ENCODE measurements at regions not wholly inside any gene's neighbourhood (a gene's known extent, or its start where the extent isn't known, plus 50 kb on each side); places are given as distances from the start of the nearest gene placed in this dataset.

DNA sequence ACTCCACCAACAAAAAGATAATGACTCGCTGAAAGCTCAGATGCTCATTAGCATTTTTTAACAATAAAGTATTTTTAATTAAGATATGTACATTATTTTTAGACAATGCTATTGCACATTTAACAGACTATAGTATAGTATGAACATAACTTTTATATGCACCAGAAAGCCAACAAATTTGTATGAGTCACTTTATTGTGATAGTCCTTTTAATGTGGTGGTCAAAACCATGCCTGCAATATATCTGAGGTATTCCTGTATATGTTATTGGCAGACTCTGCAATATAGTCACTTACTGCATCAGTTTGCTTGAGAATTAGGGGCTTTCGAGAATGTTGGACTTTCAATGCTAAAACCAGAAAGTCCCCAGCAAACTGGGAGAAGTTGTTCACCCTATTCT lies 51.7 kb upstream of the CCDC196 start:
- Mint-ChIP-seq H3K27ac (ENCODE audit: low read depth, unreplicated experiment) (no peak overlapping the region), H3K4me3 (ENCODE audit: unreplicated experiment) (no peak overlapping the region), H3K4me1 (ENCODE audit: insufficient read depth, unreplicated experiment) (no peaks in the 10 kb centered on the region), H3K36me3 (ENCODE audit: insufficient read depth, unreplicated experiment) (peaks cover 5% of the 10 kb centered on the region), H3K9me3 (ENCODE audit: unreplicated experiment) (peaks cover 8% of the 10 kb centered on the region), H3K27me3 (ENCODE audit: insufficient read depth, unreplicated experiment) (no peaks in the 10 kb centered on the region)
- CTCF ChIA-PET = interaction anchor here (0.6 kb wide), 1 partner anchor 851 kb away, joined by 3 read pairs; no protein-coding TSS in a partner anchor
- BruUV-seq (replicated peaks) = no TSS peak
- no peak for DNase-seq (ENCODE audit: unreplicated experiment)
- TF ChIP-seq, protein P1, sequence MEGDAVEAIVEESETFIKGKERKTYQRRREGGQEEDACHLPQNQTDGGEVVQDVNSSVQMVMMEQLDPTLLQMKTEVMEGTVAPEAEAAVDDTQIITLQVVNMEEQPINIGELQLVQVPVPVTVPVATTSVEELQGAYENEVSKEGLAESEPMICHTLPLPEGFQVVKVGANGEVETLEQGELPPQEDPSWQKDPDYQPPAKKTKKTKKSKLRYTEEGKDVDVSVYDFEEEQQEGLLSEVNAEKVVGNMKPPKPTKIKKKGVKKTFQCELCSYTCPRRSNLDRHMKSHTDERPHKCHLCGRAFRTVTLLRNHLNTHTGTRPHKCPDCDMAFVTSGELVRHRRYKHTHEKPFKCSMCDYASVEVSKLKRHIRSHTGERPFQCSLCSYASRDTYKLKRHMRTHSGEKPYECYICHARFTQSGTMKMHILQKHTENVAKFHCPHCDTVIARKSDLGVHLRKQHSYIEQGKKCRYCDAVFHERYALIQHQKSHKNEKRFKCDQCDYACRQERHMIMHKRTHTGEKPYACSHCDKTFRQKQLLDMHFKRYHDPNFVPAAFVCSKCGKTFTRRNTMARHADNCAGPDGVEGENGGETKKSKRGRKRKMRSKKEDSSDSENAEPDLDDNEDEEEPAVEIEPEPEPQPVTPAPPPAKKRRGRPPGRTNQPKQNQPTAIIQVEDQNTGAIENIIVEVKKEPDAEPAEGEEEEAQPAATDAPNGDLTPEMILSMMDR (IDR thresholded peaks at IDR 0.05; ENCODE audit: unreplicated experiment) = no peak
- intact Hi-C loops (cut with micrococcal nuclease) = no loop called here
- POLR2A ChIA-PET = interaction anchor here (0.6 kb wide), 1 partner anchor 1257 kb away, joined by 3 read pairs; no protein-coding TSS in a partner anchor

DNA sequence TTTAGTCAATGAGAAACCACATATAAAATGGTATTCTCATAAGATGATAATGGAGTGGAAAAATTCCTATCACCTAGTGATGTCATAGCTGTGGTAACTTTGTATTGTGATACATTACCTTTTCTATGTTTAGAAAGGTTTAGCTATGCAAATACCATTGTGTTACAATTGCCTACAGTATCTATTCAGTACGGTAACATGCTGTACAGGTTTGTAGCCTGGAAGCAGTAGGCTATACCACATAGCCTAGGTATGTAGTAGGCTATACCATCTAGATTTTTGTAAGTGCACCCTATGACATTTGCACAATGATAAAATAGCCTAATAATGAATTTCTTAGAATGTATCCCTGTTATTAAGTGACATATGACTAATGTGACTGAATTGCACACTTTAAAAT lies 50.5 kb upstream of the CCDC196 start:
- TF ChIP-seq, protein P1 (IDR thresholded peaks at IDR 0.05; ENCODE audit: unreplicated experiment) = no peak
- ChIA-PET POLR2A (no interaction called here), CTCF (no interaction called here)

More for the DNA sequence above, 50.5 kb upstream of the CCDC196 start:
- DNase-seq (ENCODE audit: unreplicated experiment) = no peak
- Mint-ChIP-seq H3K9me3 (ENCODE audit: unreplicated experiment) (peaks cover 19% of the 10 kb centered on the region), H3K36me3 (ENCODE audit: insufficient read depth, unreplicated experiment) (peaks cover 5% of the 10 kb centered on the region), H3K27ac (ENCODE audit: low read depth, unreplicated experiment) (no peak overlapping the region), H3K4me1 (ENCODE audit: insufficient read depth, unreplicated experiment) (no peaks in the 10 kb centered on the region), H3K4me3 (ENCODE audit: unreplicated experiment) (no peak overlapping the region), H3K27me3 (ENCODE audit: insufficient read depth, unreplicated experiment) (no peaks in the 10 kb centered on the region)
- intact Hi-C loops (cut with micrococcal nuclease) = no loop called here
- no TSS peak for BruUV-seq (replicated peaks)

Data from MCF 10A (cell line).